ENCODE measurements at regions not wholly inside any gene's neighbourhood (a gene's known extent, or its start where the extent isn't known, plus 50 kb on each side); places are given as distances from the start of the nearest gene placed in this dataset.

GRCh38 chrX:25275159-25275558 is 259.4 kb upstream of the ARX start:
- no peak overlapping the region for H3K4me3 ChIP-seq (ENCODE audit: low read depth, low read length)
- no peak for DNase-seq (ENCODE audit: low read depth)

DNA sequence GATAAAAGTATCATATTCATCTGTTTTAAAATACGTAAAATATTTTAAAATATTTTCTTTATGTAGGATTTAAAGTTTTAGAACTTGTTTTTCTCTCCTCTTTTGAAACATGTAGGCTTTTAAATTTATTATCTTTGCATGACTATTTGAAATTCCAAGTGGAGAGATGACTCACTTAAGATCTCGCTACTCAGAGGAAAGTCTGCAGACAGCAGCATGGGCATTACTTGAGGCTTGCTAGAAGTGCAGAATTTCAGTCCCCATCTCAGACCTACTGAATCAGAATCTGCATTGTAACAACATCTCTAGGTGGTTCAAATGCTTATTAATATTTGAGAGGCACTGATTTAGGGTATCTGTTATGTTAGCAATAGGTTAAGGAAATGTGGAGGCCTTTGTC is 225.7 kb upstream of the ARX start:
- no peak for DNase-seq (ENCODE audit: low read depth)
- H3K4me3 ChIP-seq (ENCODE audit: low read depth, low read length) = no peak overlapping the region

GRCh38 chrX:25226151-25226550 is 210.4 kb upstream of the ARX start:
- no peak for DNase-seq (ENCODE audit: low read depth)

GRCh38 chrX:25219480-25219879 is 203.7 kb upstream of the ARX start:
- H3K4me3 ChIP-seq (ENCODE audit: low read depth, low read length) = no peak overlapping the region
- no peak for DNase-seq (ENCODE audit: low read depth)

More at GRCh38 chrX:25226151-25226550, 210.4 kb upstream of the ARX start:
- H3K4me3 ChIP-seq (ENCODE audit: low read depth, low read length) = no peak overlapping the region

DNA sequence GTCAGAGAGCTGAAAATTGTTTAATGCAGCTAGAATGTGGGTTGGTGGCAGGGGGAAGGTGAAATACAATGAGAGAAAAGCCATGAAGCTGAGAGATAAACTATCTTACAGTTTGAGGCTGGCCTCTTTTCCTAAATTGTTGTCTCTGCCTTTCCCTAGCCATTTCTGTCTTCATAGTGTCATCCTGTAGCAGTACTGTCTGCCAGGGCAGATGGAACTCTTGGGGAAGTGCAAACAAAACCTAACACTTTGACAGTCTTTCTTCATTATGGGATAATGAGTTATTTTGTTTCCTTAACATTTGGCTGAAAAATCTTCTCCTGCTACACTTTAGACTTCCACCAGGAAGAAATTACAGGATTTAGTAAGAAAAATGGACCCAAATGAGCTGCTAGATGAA is 197.8 kb upstream of the ARX start:
- DNase-seq (ENCODE audit: low read depth) = no peak
- H3K4me3 ChIP-seq (ENCODE audit: low read depth, low read length) = no peak overlapping the region

GRCh38 chrX:25207803-25208475 is 192.2 kb upstream of the ARX start:
- DNase-seq (ENCODE audit: low read depth) = no peak
- no peak overlapping the region for H3K4me3 ChIP-seq (ENCODE audit: low read depth, low read length)

GRCh38 chrX:25206778-25207177 is 191.0 kb upstream of the ARX start:
- H3K4me3 ChIP-seq (ENCODE audit: low read depth, low read length) = no peak overlapping the region
- peak; percentile 22 for DNase-seq (ENCODE audit: low read depth)

DNA sequence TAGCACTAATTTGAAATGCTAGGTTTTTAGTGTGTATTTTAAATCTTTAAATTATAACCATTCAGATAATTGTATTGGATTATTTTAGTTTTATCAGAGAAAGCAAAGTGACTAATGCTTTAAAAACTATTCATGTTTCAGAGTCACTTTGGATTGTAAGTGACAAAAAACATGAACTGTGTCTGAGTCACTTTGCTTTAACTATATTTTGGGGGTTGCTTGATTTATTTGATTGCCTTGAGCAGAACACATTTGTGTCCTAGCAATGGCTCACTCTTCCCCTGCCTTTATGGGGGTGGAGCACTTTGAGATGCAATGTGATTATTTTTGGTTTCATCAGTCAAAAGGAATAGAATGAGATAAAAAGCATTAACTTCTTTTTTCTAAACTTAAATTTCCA is 188.4 kb upstream of the ARX start:
- no peak overlapping the region for H3K4me3 ChIP-seq (ENCODE audit: low read depth, low read length)
- DNase-seq (ENCODE audit: low read depth) = no peak

DNA sequence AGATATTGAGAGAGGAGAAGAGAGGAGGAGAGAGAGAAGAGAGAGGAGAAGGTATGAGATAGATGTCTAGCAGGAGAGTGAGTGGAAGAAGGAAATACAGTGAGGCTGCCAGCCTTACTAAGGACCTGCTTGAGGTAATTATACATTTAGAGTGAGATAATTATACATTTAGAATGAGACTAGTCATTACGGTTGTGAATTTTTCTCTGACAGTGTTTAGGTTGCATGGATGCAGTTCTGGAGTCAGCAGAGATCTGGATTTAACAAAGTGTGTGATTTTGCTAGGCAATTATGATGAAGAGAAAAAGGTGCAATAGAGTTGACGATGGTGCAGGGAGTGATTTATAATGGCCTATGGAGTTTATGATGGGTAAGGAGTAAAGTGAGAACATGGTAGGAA is 187.1 kb upstream of the ARX start:
- no peak overlapping the region for H3K4me3 ChIP-seq (ENCODE audit: low read depth, low read length)

GRCh38 chrX:25198891-25199290 is 183.1 kb upstream of the ARX start:
- H3K4me3 ChIP-seq (ENCODE audit: low read depth, low read length) = no peak overlapping the region
- DNase-seq (ENCODE audit: low read depth) = peak; percentile 43

More for the DNA sequence above, 187.1 kb upstream of the ARX start:
- DNase-seq (ENCODE audit: low read depth) = no peak

DNA sequence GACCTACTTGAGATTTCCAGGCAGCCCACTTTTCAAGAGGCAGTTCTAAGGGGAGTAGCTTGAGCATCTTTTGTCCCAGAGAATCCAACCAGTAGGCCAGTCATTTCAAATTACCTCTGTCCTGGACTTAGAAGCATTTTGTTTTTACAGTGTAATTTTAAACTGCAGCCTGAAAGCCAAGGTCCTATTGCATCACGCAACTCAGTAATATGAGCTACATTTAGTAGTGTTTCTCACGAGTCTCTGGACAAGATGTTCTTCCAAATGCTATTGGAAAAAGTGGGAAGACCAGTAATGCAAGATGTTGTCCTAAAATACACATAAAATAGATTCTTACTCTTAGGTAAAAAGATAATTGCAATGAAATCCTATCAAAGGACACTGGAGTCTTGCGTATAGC is 182.5 kb upstream of the ARX start:
- H3K4me3 ChIP-seq (ENCODE audit: low read depth, low read length) = no peak overlapping the region
- DNase-seq (ENCODE audit: low read depth) = peak; percentile 44

GRCh38 chrX:25196221-25196620 is 180.5 kb upstream of the ARX start:
- H3K4me3 ChIP-seq (ENCODE audit: low read depth, low read length) = no peak overlapping the region
- DNase-seq (ENCODE audit: low read depth) = no peak

DNA sequence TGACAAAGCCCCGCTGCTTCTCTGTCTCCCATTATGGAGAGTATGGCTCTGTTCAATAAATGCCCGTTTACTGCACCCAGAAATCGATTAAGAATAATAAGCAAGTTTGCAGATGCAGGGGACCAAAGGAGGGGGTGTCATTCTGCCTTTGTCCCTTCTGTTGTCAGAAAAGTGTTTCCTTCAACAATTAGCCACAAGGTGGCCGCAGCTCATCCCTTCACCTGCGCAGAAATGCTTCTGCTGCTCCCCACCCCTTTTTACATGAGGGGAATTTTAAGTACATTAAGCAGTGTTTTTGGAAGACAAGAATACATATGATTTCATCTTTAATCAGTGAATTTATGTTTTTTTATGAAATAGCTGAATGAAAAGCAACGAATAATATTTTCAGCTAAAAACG is 175.6 kb upstream of the ARX start:
- DNase-seq (ENCODE audit: low read depth) = no peak
- H3K4me3 ChIP-seq (ENCODE audit: low read depth, low read length) = no peak overlapping the region

DNA sequence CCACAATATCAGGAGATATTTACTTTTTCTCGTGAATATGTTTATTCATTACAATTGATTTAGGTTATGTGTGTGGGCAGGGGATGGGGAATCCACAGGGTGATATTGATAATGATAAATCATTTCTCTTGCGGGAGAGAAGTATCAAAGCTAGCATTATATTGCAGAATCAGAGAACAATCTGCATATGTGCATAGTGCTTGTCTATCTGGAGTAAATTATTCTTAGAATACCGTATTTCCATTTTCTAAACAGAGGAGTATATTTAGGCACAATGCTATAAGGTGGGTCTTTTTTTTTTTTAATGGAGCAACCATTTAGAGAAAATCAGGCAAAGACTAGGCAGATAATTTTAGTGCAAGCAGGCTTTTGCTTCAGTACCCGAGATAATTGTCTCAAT is 166.0 kb upstream of the ARX start:
- H3K4me3 ChIP-seq (ENCODE audit: low read depth, low read length) = no peak overlapping the region
- DNase-seq (ENCODE audit: low read depth) = no peak

GRCh38 chrX:25180242-25180641 is 164.5 kb upstream of the ARX start:
- H3K4me3 ChIP-seq (ENCODE audit: low read depth, low read length) = no peak overlapping the region
- no peak for DNase-seq (ENCODE audit: low read depth)

DNA sequence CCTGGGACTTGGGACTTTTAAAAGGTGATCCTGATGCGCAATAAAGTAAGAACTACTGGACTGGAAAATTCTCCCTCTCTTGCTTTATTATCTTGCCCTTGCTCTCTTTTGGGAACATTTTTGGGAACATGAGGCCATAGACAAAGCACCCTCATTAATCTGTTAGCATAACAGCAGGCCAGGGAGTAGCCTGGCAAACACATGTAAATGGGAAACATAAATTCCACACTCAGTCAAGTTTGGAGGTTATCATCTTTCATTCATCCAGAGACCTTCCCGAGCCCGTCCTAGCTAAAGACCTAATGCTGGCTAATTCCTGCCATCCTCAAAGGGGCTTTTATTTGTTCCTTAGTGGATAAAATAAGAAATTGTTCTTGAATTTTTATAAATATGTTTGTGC is 162.8 kb upstream of the ARX start:
- H3K4me3 ChIP-seq (ENCODE audit: low read depth, low read length) = no peak overlapping the region
- DNase-seq (ENCODE audit: low read depth) = no peak

GRCh38 chrX:25175743-25176142 is 160.0 kb upstream of the ARX start:
- DNase-seq (ENCODE audit: low read depth) = no peak
- no peak overlapping the region for H3K4me3 ChIP-seq (ENCODE audit: low read depth, low read length)

DNA sequence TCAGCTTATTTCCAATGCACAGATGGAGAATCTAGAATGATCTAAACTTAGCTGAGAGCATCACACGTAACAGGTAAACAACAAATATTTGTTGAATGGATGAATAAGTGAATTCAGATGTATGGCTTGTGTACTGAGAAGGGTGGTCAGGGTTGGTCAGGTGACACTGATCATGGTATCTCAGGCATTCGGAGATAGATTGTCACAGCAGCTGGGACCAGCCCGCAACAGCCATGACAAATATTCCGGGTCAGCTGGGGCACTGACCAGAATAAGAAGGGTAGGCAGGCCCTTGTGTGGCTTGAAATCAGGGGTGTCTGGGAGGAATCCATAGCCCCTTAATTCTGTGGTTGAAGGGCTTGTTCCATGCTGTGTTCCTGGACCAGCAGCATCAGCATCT is 159.4 kb upstream of the ARX start:
- DNase-seq (ENCODE audit: low read depth) = no peak
- no peak overlapping the region for H3K4me3 ChIP-seq (ENCODE audit: low read depth, low read length)

GRCh38 chrX:25166546-25166945 is 150.8 kb upstream of the ARX start:
- no peak for DNase-seq (ENCODE audit: low read depth)
- no peak overlapping the region for H3K4me3 ChIP-seq (ENCODE audit: low read depth, low read length)

GRCh38 chrX:25166145-25166544 is 150.4 kb upstream of the ARX start:
- no peak for DNase-seq (ENCODE audit: low read depth)
- no peak overlapping the region for H3K4me3 ChIP-seq (ENCODE audit: low read depth, low read length)

DNA sequence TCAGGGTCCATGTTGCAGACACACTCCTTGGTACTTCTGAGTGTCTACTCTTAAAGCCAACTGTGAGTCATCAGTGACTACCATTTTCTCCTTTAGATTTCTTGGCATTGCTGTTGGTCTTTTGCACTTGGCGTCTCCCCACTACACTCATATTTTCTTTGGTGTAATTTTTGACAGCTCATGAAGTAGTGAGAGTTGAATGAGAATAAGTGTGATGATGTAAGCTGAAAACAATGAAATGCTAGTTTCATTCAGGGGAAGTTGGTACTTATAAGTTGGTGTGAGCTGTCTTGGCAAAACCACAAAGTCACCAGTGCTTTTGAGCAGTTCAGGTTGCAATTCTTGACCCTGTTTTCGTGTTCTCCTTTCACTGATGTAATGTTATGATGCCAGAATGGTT is 142.9 kb upstream of the ARX start:
- no peak overlapping the region for H3K4me3 ChIP-seq (ENCODE audit: low read depth, low read length)
- peak; percentile 17 for DNase-seq (ENCODE audit: low read depth)

DNA sequence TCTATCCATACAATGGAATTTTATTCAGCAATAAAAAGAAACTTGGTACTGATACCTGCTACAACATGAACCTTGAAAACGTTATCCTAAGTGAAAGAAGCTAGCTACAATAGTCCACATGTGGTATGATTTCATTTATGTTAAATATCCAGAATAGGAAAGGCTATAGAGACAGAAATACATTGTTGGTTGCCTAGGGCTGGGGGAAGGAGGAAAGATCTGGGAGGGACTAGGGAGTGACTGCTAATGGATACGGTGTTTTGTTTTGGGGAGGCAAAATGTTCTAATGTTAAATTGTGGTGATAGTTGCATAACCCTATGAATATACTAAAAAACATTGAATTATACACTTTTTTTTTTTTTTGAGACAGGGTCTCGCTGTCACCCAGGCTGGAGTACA is 141.1 kb upstream of the ARX start:
- H3K4me3 ChIP-seq (ENCODE audit: low read depth, low read length) = no peak overlapping the region
- DNase-seq (ENCODE audit: low read depth) = no peak
